ENCODE measurements at regions not wholly inside any gene's neighbourhood (a gene's known extent, or its start where the extent isn't known, plus 50 kb on each side); places are given as distances from the start of the nearest gene placed in this dataset.

- DNase-seq (ENCODE audit: low read depth) = no peak
- TF ChIP-seq CTCF (conservative IDR thresholded peaks at IDR 0.05; ENCODE audit: low read depth, low read length) = no peak
- no peak overlapping the region for H3K4me3 ChIP-seq (ENCODE audit: low read length)
Measured at GRCh38 chr2:84290537-84290936, 168.5 kb downstream of the SUCLG1 start.

- DNase-seq (ENCODE audit: low read depth) = no peak
- H3K4me3 ChIP-seq (ENCODE audit: low read length) = no peak overlapping the region
- no peak for TF ChIP-seq CTCF (conservative IDR thresholded peaks at IDR 0.05; ENCODE audit: low read depth, low read length)
Measured at GRCh38 chr2:84288293-84288692, 170.8 kb downstream of the SUCLG1 start.

GRCh38 chr2:84286878-84287277 lies 172.2 kb downstream of the SUCLG1 start:
- TF ChIP-seq CTCF (conservative IDR thresholded peaks at IDR 0.05; ENCODE audit: low read depth, low read length) = no peak
- DNase-seq (ENCODE audit: low read depth) = no peak
- H3K4me3 ChIP-seq (ENCODE audit: low read length) = no peak overlapping the region

GRCh38 chr2:84285056-84285747 lies 173.9 kb downstream of the SUCLG1 start:
- TF ChIP-seq CTCF (conservative IDR thresholded peaks at IDR 0.05; ENCODE audit: low read depth, low read length) = no peak
- no peak overlapping the region for H3K4me3 ChIP-seq (ENCODE audit: low read length)
- no peak for DNase-seq (ENCODE audit: low read depth)

GRCh38 chr2:84283506-84283905 lies 175.6 kb downstream of the SUCLG1 start:
- no peak overlapping the region for H3K4me3 ChIP-seq (ENCODE audit: low read length)
- no peak for DNase-seq (ENCODE audit: low read depth)
- no peak for TF ChIP-seq CTCF (conservative IDR thresholded peaks at IDR 0.05; ENCODE audit: low read depth, low read length)

GRCh38 chr2:84281510-84281909 lies 177.6 kb downstream of the SUCLG1 start:
- H3K4me3 ChIP-seq (ENCODE audit: low read length) = no peak overlapping the region
- DNase-seq (ENCODE audit: low read depth) = no peak
- TF ChIP-seq CTCF (conservative IDR thresholded peaks at IDR 0.05; ENCODE audit: low read depth, low read length) = no peak

- no peak overlapping the region for H3K4me3 ChIP-seq (ENCODE audit: low read length)
- no peak for DNase-seq (ENCODE audit: low read depth)
- no peak for TF ChIP-seq CTCF (conservative IDR thresholded peaks at IDR 0.05; ENCODE audit: low read depth, low read length)
Measured at GRCh38 chr2:84280873-84281272, 178.2 kb downstream of the SUCLG1 start.
